Transverse colon (tissue), 4 donors: ENCODE measurements at regions not wholly inside any gene's neighbourhood (a gene's known extent, or its start where the extent isn't known, plus 50 kb on each side); places are given as distances from the start of the nearest gene placed in this dataset.

Source experiments
- DNase-seq: peaks from one replicate; pipeline ENCODE4 v3.0.0-alpha.2; 2019
- H3K27ac ChIP-seq, 4 donors: fragments of 200-600 bp; sonication (generic); 2 replicates each; pipeline ENCODE4 v1.5.1; 2016 to 2018; ENCODE audit warnings: inconsistent platforms in 4 of 4
- H3K27me3 ChIP-seq: fragments of 200-600 bp; sonication (generic); 2 replicates; pipeline ENCODE4 v1.5.1; 2017; ENCODE audit warnings: inconsistent platforms
- H3K36me3 ChIP-seq, 4 donors: fragments of 200-600 bp; sonication (generic); 2 replicates each; pipeline ENCODE4 v1.5.1; 2017 to 2019; ENCODE audit warnings: inconsistent platforms in 4 of 4
- H3K4me1 ChIP-seq, 4 donors: fragments of 200-600 bp; sonication (generic); 2 replicates each; pipeline ENCODE4 v1.5.1; 2017 to 2020; ENCODE audit warnings: inconsistent platforms in 4 of 4
- H3K4me3 ChIP-seq, 4 donors: fragments of 200-600 bp; sonication (generic); 1 replicate in 1 of 4; 2 replicates in 3 of 4; pipeline versions ENCODE4 v1.5.1 to v1.6.1; 2017 to 2019; ENCODE audit warnings: inconsistent platforms in 4 of 4
- H3K9me3 ChIP-seq, 2 donors: fragments of 200-600 bp; sonication (generic); 2 replicates each; pipeline ENCODE4 v1.5.1; 2017 to 2019; ENCODE audit warnings: inconsistent platforms in 2 of 2
- EP300 ChIP-seq: sonication (generic); formaldehyde crosslinking; IDR thresholded peaks from one replicate; pipeline ENCODE4 v1.6.1; 2017; ENCODE audit warnings: antibody characterized with exemption, low read depth
- POLR2A ChIP-seq: fragments of 450-650 bp; IDR thresholded peaks from one replicate; pipeline ENCODE4 v1.6.1; 2016; ENCODE audit warnings: antibody characterized with exemption, mild to moderate bottlenecking, moderate library complexity
- POLR2AphosphoS5 ChIP-seq, 3 donors: sonication (generic); formaldehyde crosslinking; IDR thresholded peaks; one replicate each; pipeline ENCODE4 v1.6.1; 2016; ENCODE audit warnings: antibody characterized with exemption in 3 of 3
- WGBS, 2 donors: methylation state at CpG; one replicate each; pipeline ENCODE4 v1.1.5; 2018; ENCODE audit warnings: low coverage in 1 of 2; 5-methylcytosine and 5-hydroxymethylcytosine counted together
- in situ Hi-C, 4 donors: fragments of 200-750 bp; cut with MboI; loops; one replicate each; pipeline versions ENCODE4 v1.15.0 to v1.15.1; 2017; ENCODE audit warnings: low sequenced_read_pairs in 3 of 4, low pct_ligation_motif_present in 1 of 4, low pct_unique_long_range_greater_than_20kb in 1 of 4
- intact Hi-C: fragments of 100-400 bp; cut with DNase I; formaldehyde crosslinking; loops from one replicate; pipeline ENCODE4 v1.15.1; 2023; ENCODE audit warnings: low total_unique reads
- TF ChIP-seq, protein P1 (sequence below), 5 experiments: fragments of 200-600 bp in 3 of 5; fragments of 450-650 bp in 2 of 5; sonication (generic) in 3 of 5; IDR thresholded peaks; 1 replicate in 2 of 5; 2 replicates in 3 of 5; pipeline ENCODE4 v1.5.1; 2016 to 2017; ENCODE audit warnings: antibody characterized with exemption in 5 of 5, inconsistent platforms in 3 of 5, mild to moderate bottlenecking in 2 of 5, moderate library complexity in 1 of 5

DNA sequence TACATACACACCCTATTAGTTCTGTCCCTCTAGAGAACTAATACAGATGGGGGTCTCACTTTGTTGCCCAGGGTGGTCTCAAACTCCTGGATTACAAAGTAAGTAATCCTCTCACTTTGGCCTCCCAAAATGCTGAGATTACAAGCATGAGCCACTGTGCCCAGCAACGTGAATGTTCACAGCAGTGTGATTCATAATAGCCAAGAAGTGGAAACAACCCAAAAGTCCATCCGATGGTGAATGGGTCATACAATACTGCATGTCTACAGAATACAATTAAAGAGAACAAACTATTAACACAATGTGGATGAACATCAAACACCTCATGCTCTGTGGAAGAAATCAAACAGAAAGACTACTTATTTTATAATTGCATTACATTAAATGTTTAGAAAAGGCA lies 57.3 kb upstream of the SYNE2 start:
- H3K27ac ChIP-seq: no peak overlapping the region
- H3K27me3 ChIP-seq: no peaks in the 10 kb centered on the region
- no peaks in the 10 kb centered on the region for H3K9me3 ChIP-seq
- intact Hi-C loops (no loop called here), in situ Hi-C loops (loop anchor here (10.0 to 25.0 kb wide), 3 partner anchors 408 to 517 kb away; no protein-coding TSS in a partner anchor)
- DNase-seq: no peak
- H3K4me3 ChIP-seq: no peak overlapping the region
- peaks cover 0 to 11% (median 2%) of the 10 kb centered on the region in 4 donors for H3K4me1 ChIP-seq
- H3K36me3 ChIP-seq: no peaks in the 10 kb centered on the region
- TF ChIP-seq, protein P1, sequence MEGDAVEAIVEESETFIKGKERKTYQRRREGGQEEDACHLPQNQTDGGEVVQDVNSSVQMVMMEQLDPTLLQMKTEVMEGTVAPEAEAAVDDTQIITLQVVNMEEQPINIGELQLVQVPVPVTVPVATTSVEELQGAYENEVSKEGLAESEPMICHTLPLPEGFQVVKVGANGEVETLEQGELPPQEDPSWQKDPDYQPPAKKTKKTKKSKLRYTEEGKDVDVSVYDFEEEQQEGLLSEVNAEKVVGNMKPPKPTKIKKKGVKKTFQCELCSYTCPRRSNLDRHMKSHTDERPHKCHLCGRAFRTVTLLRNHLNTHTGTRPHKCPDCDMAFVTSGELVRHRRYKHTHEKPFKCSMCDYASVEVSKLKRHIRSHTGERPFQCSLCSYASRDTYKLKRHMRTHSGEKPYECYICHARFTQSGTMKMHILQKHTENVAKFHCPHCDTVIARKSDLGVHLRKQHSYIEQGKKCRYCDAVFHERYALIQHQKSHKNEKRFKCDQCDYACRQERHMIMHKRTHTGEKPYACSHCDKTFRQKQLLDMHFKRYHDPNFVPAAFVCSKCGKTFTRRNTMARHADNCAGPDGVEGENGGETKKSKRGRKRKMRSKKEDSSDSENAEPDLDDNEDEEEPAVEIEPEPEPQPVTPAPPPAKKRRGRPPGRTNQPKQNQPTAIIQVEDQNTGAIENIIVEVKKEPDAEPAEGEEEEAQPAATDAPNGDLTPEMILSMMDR (IDR thresholded peaks at IDR 0.05): no peak
- TF ChIP-seq EP300 (no peak), POLR2AphosphoS5 (IDR thresholded peaks at IDR 0.05) (no peak), POLR2A (no peak)
- WGBS, 2 donors: 45% methylated on average over 2 of the region's 2 CpGs; no CpG with 5 or more reads in 1 of the 2 donors

GRCh38 chr14:63800083-63800482 lies 52.7 kb upstream of the SYNE2 start:
- no peak for DNase-seq
- H3K4me1 ChIP-seq: peaks cover 0 to 11% (median 2%) of the 10 kb centered on the region in 4 donors
- no peak for TF ChIP-seq POLR2A
- TF ChIP-seq EP300: no peak
- TF ChIP-seq, protein P1 (IDR thresholded peaks at IDR 0.05): no peak
- TF ChIP-seq POLR2AphosphoS5 (IDR thresholded peaks at IDR 0.05): no peak
- H3K9me3 ChIP-seq: no peaks in the 10 kb centered on the region
- intact Hi-C loops (no loop called here), in situ Hi-C loops (no loop called here)
- H3K36me3 ChIP-seq: no peaks in the 10 kb centered on the region
- no peak overlapping the region for H3K4me3 ChIP-seq
- no peak overlapping the region for H3K27ac ChIP-seq
- 0 to 45% methylated on average over 1 to 2 of the region's 2 CpGs for WGBS, 2 donors
- no peaks in the 10 kb centered on the region for H3K27me3 ChIP-seq

DNA sequence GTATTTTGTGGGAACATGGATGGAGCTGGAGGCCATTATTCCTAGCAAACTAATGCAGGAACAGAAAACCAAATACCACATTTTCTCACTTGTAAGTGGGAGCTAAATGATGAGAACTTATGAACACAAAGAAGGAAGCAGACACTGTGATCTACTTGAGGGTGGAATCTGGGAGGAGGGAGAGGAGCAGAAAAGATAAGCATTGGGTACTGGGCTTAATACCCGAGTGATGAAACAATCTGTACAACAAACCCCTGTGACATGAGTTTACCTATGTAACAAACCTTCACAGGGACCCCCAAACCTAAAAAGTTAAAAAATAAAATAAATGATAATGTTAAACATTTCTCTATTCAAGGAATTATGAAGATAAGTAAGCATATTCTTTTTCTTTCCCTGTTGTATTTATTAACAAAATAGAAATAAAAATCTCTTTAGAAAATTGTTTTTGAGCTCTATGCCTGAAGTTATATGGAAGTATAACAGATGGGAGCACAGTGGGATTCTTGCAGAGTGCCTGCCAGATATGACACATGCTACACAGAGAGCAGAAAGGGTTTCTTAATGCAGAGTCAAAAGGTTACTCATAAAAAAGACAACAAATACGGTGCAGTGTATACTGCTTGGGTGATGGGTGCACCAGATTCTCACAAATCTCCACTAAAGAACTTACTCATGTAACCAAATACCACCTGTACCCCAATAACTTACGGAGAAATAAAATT lies 52.0 kb upstream of the SYNE2 start:
- Histone ChIP-seq H3K27ac (no peak overlapping the region), H3K4me3 (no peak overlapping the region), H3K27me3 (no peaks in the 10 kb centered on the region), H3K4me1 (peaks cover 0 to 11% (median 2%) of the 10 kb centered on the region in 4 donors), H3K9me3 (no peaks in the 10 kb centered on the region), H3K36me3 (no peaks in the 10 kb centered on the region)
- DNase-seq: no peak
- 57 to 69% methylated on average over 3 of the region's 3 CpGs for WGBS, 2 donors
- in situ Hi-C loops: no loop called here
- intact Hi-C loops: no loop called here
- no peak for TF ChIP-seq EP300
